Endothelial cell of umbilical vein (primary cell): ENCODE measurements at regions not wholly inside any gene's neighbourhood (a gene's known extent, or its start where the extent isn't known, plus 50 kb on each side); places are given as distances from the start of the nearest gene placed in this dataset.

ENCODE experiments used
- BruUV-seq: library from RNA; stranded (reverse); fragments of 400-500 nt; replicated peaks from 2 replicates; lab custom pipeline; 2021; lab: Mats Ljungman, UMichigan
- CTCF ChIA-PET: fragments of 300-600, 350-600 bp; sonication (Branson Sonifier 250); formaldehyde crosslinking; loops from one replicate; lab custom pipeline; 2021; ENCODE audit warnings: antibody characterized with exemption, inconsistent platforms; lab: Charles Lee
- POLR2A ChIA-PET: fragments of 300-600, 350-600 bp; sonication (Branson Sonifier 250); formaldehyde crosslinking; loops from one replicate; lab custom pipeline; 2021; ENCODE audit warnings: antibody characterized with exemption, inconsistent platforms; lab: Charles Lee
- DNase-seq: peaks from one replicate; pipeline ENCODE4 v3.0.0-alpha.2; 2011; ENCODE audit warnings: low read depth, low spot score
- FAIRE-seq: peaks from 2 replicates; lab custom pipeline; 2011; peaks lifted over from hg19 to GRCh38; lab: Jason Lieb, UNC
- H2AFZ ChIP-seq: 2 replicates; pipeline ENCODE4 v1.6.0; 2012; ENCODE audit warnings: low read depth, low read length, control low read depth, inconsistent platforms
- H3K27ac ChIP-seq: 2 replicates; pipeline ENCODE4 v1.5.1; 2011; ENCODE audit warnings: low read depth, mild to moderate bottlenecking, control low read depth, low read length, moderate library complexity; ENCODE audit not compliant: insufficient read depth
- H3K27me3 ChIP-seq, 2 experiments: 2 replicates each; pipeline versions ENCODE4 v1.6.0 to v1.6.1; 2011; ENCODE audit warnings: low read length in 2 of 2, mixed read lengths in 1 of 2; ENCODE audit not compliant: control insufficient read depth in 2 of 2, insufficient read depth in 2 of 2
- H3K36me3 ChIP-seq, 2 experiments: 2 replicates in 1 of 2; 3 replicates in 1 of 2; pipeline ENCODE4 v1.5.1; 2011; ENCODE audit warnings: low read length in 2 of 2, mild to moderate bottlenecking in 1 of 2, moderate library complexity in 1 of 2; ENCODE audit not compliant: control insufficient read depth in 2 of 2, insufficient read depth in 2 of 2; ENCODE audit errors: extremely low read depth in 1 of 2
- H3K4me1 ChIP-seq: 3 replicates; pipeline ENCODE4 v1.5.1; 2011; ENCODE audit warnings: mild to moderate bottlenecking, low read length; ENCODE audit not compliant: control insufficient read depth, insufficient read depth; ENCODE audit errors: extremely low read depth
- H3K4me2 ChIP-seq: 2 replicates; pipeline ENCODE4 v1.6.1; 2011; ENCODE audit warnings: low read length, control low read depth, mixed read lengths; ENCODE audit not compliant: insufficient read depth
- H3K4me3 ChIP-seq, 3 experiments: fragments of 200-600 bp in 1 of 3; sonication (generic), shearing (Covaris generic) in 1 of 3; replicated peaks in 1 of 3; 2 replicates each; pipeline ENCODE4 v1.5.1; 2011 to 2016; ENCODE audit warnings: control low read depth in 3 of 3, low read length in 3 of 3, mild to moderate bottlenecking in 2 of 3, inconsistent platforms in 1 of 3, low read depth in 1 of 3, moderate library complexity in 1 of 3; ENCODE audit not compliant: insufficient read depth in 1 of 3
- H3K79me2 ChIP-seq: 2 replicates; pipeline ENCODE4 v1.6.0; 2012; ENCODE audit warnings: low read length, inconsistent platforms; ENCODE audit not compliant: control insufficient read depth, insufficient read depth
- H3K9ac ChIP-seq: replicated peaks from 2 replicates; pipeline ENCODE3; 2011; ENCODE audit warnings: low read length, control low read depth; ENCODE audit not compliant: insufficient read depth; ENCODE audit errors: extremely low read depth
- H3K9me1 ChIP-seq: replicated peaks from 3 replicates; pipeline ENCODE4 v1.6.0; 2011; ENCODE audit warnings: mild to moderate bottlenecking, low read length; ENCODE audit not compliant: control insufficient read depth, insufficient read depth; ENCODE audit errors: extremely low read depth
- H3K9me3 ChIP-seq: replicated peaks from 2 replicates; pipeline ENCODE4 v1.5.1; 2012; ENCODE audit warnings: low read length, inconsistent platforms; ENCODE audit not compliant: control insufficient read depth, insufficient read depth
- H4K20me1 ChIP-seq: replicated peaks from 2 replicates; pipeline ENCODE3; 2011; ENCODE audit warnings: mild to moderate bottlenecking, low read length; ENCODE audit not compliant: control insufficient read depth, insufficient read depth; ENCODE audit errors: extremely low read depth
- CTCF ChIP-seq, 2 donors: IDR thresholded peaks; 1 replicate in 1 of 2; 2 replicates in 1 of 2; pipeline ENCODE4 v1.5.1; 2011; ENCODE audit warnings: low read length in 2 of 2, mild to moderate bottlenecking in 2 of 2, moderate library complexity in 2 of 2, control low read depth in 1 of 2, inconsistent platforms in 1 of 2, low read depth in 1 of 2; ENCODE audit not compliant: insufficient read depth in 1 of 2; ENCODE audit errors: extremely low read depth in 1 of 2
- EZH2 ChIP-seq: IDR thresholded peaks from 2 replicates; pipeline ENCODE4 v1.6.1; 2012; ENCODE audit warnings: borderline replicate concordance, low read depth, mild to moderate bottlenecking, moderate library complexity, low read length, inconsistent platforms; ENCODE audit not compliant: severe bottlenecking
- FOS ChIP-seq: IDR thresholded peaks from 2 replicates; pipeline ENCODE4 v1.6.1; 2011; ENCODE audit warnings: mild to moderate bottlenecking, low read length, moderate library complexity, borderline replicate concordance; ENCODE audit not compliant: insufficient read depth
- GATA2 ChIP-seq: IDR thresholded peaks from 2 replicates; pipeline ENCODE4 v1.7.0; 2011; ENCODE audit warnings: low read depth, mild to moderate bottlenecking, moderate library complexity, mixed read lengths, low read length; ENCODE audit not compliant: insufficient read length, insufficient read depth
- JUN ChIP-seq: IDR thresholded peaks from 2 replicates; pipeline ENCODE4 v1.6.1; 2011; ENCODE audit warnings: borderline replicate concordance, low read depth; ENCODE audit not compliant: insufficient read length, insufficient read depth
- MAX ChIP-seq: IDR thresholded peaks from 2 replicates; pipeline ENCODE4 v1.6.1; 2011; ENCODE audit not compliant: insufficient read depth, insufficient read length
- MYC ChIP-seq: IDR thresholded peaks from one replicate; pipeline ENCODE4 v1.6.1; 2011; ENCODE audit warnings: mild to moderate bottlenecking, low read depth, low read length
- POLR2A ChIP-seq: IDR thresholded peaks from 2 replicates; pipeline ENCODE4 v1.6.1; 2012; ENCODE audit warnings: low read depth, mild to moderate bottlenecking, control low read depth, low read length
- POLR2AphosphoS5 ChIP-seq: IDR thresholded peaks from 2 replicates; pipeline ENCODE4 v1.6.1; 2012; ENCODE audit warnings: low read depth, mild to moderate bottlenecking, control low read depth, low read length, moderate library complexity; ENCODE audit not compliant: insufficient read depth
- dilution Hi-C: fragments of 300-500 bp; cut with MboI; formaldehyde crosslinking; loops from one replicate; pipeline ENCODE4 v1.15.0; 2019; ENCODE audit warnings: low sequenced_read_pairs; ENCODE audit not compliant: extremely low pct_ligation_motif_present
- intact Hi-C: fragments of 100-400 bp; cut with micrococcal nuclease; formaldehyde crosslinking; loops from one replicate; pipeline ENCODE4 v1.10.0; 2022

GRCh38 chr6:80676386-80676785 is 569.9 kb downstream of the BCKDHB start:
- no peak overlapping the region for H3K4me2 ChIP-seq
- H3K9me3 ChIP-seq = no peaks in the 10 kb centered on the region
- H3K79me2 ChIP-seq = no peaks in the 10 kb centered on the region
- no peak overlapping the region for H2AFZ ChIP-seq
- no peaks in the 10 kb centered on the region for H3K27me3 ChIP-seq
- no TSS peak for BruUV-seq
- POLR2A ChIA-PET = no interaction called here
- H4K20me1 ChIP-seq = no peaks in the 10 kb centered on the region
- H3K27ac ChIP-seq = no peak overlapping the region
- intact Hi-C loops (no loop called here), dilution Hi-C loops (no loop called here)
- CTCF ChIA-PET = no interaction called here
- no peak for TF ChIP-seq MYC
- no peak for TF ChIP-seq MAX
- TF ChIP-seq JUN = no peak
- TF ChIP-seq CTCF (IDR thresholded peaks at IDR 0.05; ENCODE audit: extremely low read depth in 1 of 2, insufficient read depth in 1 of 2, low read depth in 1 of 2, low read length in 2 of 2) = no peak
- TF ChIP-seq GATA2 = no peak
- TF ChIP-seq POLR2AphosphoS5 = no peak
- no peak for TF ChIP-seq POLR2A
- no peak for TF ChIP-seq EZH2
- TF ChIP-seq FOS = no peak
- no peak overlapping the region for H3K4me3 ChIP-seq
- DNase-seq (no peak), FAIRE-seq (no peak)
- no peaks in the 10 kb centered on the region for H3K9me1 ChIP-seq
- no peaks in the 10 kb centered on the region for H3K36me3 ChIP-seq
- H3K9ac ChIP-seq = no peak overlapping the region
- H3K4me1 ChIP-seq = no peaks in the 10 kb centered on the region
